Activated CD8-positive, alpha-beta T cell treated with anti-CD3 and anti-CD28 coated beads for 36 hours (primary cell): ENCODE measurements at regions not wholly inside any gene's neighbourhood (a gene's known extent, or its start where the extent isn't known, plus 50 kb on each side); places are given as distances from the start of the nearest gene placed in this dataset.

Experiments used
- ATAC-seq: fragments of 200-7000 bp; cut with Tn5 transposase; one replicate; pipeline ENCODE4 v1.10.0; 2021; ENCODE audit warnings: mild to moderate bottlenecking, moderate library complexity
- CTCF ChIA-PET: fragments of 350-600 bp; sonication (Branson Sonifier 250); formaldehyde crosslinking; loops from one replicate; lab custom pipeline; 2021; ENCODE audit warnings: antibody characterized with exemption; lab: Charles Lee
- POLR2A ChIA-PET: fragments of 350-600 bp; sonication (Branson Sonifier 250); formaldehyde crosslinking; loops from one replicate; lab custom pipeline; 2021; ENCODE audit warnings: antibody characterized with exemption; lab: Charles Lee
- DNase-seq: peaks from one replicate; pipeline ENCODE4 v3.0.0-alpha.2; 2020
- H3K27ac Mint-ChIP-seq: one replicate; pipeline ENCODE4 v1.8.0; 2021; ENCODE audit warnings: mild to moderate bottlenecking, mixed read lengths
- H3K27me3 Mint-ChIP-seq: one replicate; pipeline ENCODE4 v1.8.0; 2021; ENCODE audit warnings: mixed read lengths
- H3K36me3 Mint-ChIP-seq: one replicate; pipeline ENCODE4 v1.8.0; 2021; ENCODE audit warnings: low read depth, mixed read lengths
- H3K4me1 Mint-ChIP-seq: one replicate; pipeline ENCODE4 v1.8.0; 2021; ENCODE audit warnings: low read depth, mixed read lengths
- H3K4me3 Mint-ChIP-seq: one replicate; pipeline ENCODE4 v1.8.0; 2021; ENCODE audit warnings: mild to moderate bottlenecking, moderate library complexity, mixed read lengths
- H3K9me3 Mint-ChIP-seq: one replicate; pipeline ENCODE4 v1.8.0; 2021; ENCODE audit warnings: mixed read lengths
- intact Hi-C: fragments of 100-400 bp; cut with micrococcal nuclease; formaldehyde crosslinking; loops from one replicate; pipeline ENCODE4 v1.10.0; 2022
- TF ChIP-seq, protein P1 (sequence below): fragments of 200-600 bp; IDR thresholded peaks from one replicate; pipeline ENCODE4 v1.8.0; 2022; ENCODE audit warnings: antibody characterized with exemption, mild to moderate bottlenecking

- Mint-ChIP-seq H3K9me3 (no peaks in the 10 kb centered on the region), H3K4me1 (no peaks in the 10 kb centered on the region), H3K36me3 (no peaks in the 10 kb centered on the region), H3K4me3 (no peak overlapping the region), H3K27ac (no peak overlapping the region), H3K27me3 (peaks cover 2% of the 10 kb centered on the region)
- ATAC-seq (no peak), DNase-seq (no peak)
- ChIA-PET POLR2A (no interaction called here), CTCF (no interaction called here)
- TF ChIP-seq, protein P1, sequence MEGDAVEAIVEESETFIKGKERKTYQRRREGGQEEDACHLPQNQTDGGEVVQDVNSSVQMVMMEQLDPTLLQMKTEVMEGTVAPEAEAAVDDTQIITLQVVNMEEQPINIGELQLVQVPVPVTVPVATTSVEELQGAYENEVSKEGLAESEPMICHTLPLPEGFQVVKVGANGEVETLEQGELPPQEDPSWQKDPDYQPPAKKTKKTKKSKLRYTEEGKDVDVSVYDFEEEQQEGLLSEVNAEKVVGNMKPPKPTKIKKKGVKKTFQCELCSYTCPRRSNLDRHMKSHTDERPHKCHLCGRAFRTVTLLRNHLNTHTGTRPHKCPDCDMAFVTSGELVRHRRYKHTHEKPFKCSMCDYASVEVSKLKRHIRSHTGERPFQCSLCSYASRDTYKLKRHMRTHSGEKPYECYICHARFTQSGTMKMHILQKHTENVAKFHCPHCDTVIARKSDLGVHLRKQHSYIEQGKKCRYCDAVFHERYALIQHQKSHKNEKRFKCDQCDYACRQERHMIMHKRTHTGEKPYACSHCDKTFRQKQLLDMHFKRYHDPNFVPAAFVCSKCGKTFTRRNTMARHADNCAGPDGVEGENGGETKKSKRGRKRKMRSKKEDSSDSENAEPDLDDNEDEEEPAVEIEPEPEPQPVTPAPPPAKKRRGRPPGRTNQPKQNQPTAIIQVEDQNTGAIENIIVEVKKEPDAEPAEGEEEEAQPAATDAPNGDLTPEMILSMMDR, result no peak
- intact Hi-C loops, result no loop called here
Observed at GRCh38 chr5:143533978-143534760, 130.7 kb upstream of the NR3C1 start.

GRCh38 chr5:143533475-143533874, 130.0 kb upstream of the NR3C1 start:
- Mint-ChIP-seq H3K27me3 (peaks cover 2% of the 10 kb centered on the region), H3K27ac (no peak overlapping the region), H3K9me3 (no peaks in the 10 kb centered on the region), H3K4me3 (no peak overlapping the region), H3K4me1 (no peaks in the 10 kb centered on the region), H3K36me3 (no peaks in the 10 kb centered on the region)
- intact Hi-C loops, result no loop called here
- DNase-seq (no peak), ATAC-seq (no peak)
- TF ChIP-seq, protein P1, result no peak
- CTCF ChIA-PET, result no interaction called here
- POLR2A ChIA-PET, result no interaction called here

GRCh38 chr5:143527808-143528207, 124.3 kb upstream of the NR3C1 start:
- no peak overlapping the region for H3K27ac Mint-ChIP-seq
- TF ChIP-seq, protein P1, result no peak
- no peaks in the 10 kb centered on the region for H3K4me1 Mint-ChIP-seq
- H3K36me3 Mint-ChIP-seq, result no peaks in the 10 kb centered on the region
- H3K9me3 Mint-ChIP-seq, result no peaks in the 10 kb centered on the region
- ChIA-PET CTCF (no interaction called here), POLR2A (no interaction called here)
- H3K4me3 Mint-ChIP-seq, result no peak overlapping the region
- ATAC-seq (no peak), DNase-seq (no peak)
- no peaks in the 10 kb centered on the region for H3K27me3 Mint-ChIP-seq
- intact Hi-C loops, result no loop called here

- intact Hi-C loops, result no loop called here
- Mint-ChIP-seq H3K27ac (no peak overlapping the region), H3K36me3 (no peaks in the 10 kb centered on the region), H3K4me1 (no peaks in the 10 kb centered on the region), H3K9me3 (no peaks in the 10 kb centered on the region), H3K27me3 (peaks cover 2% of the 10 kb centered on the region), H3K4me3 (no peak overlapping the region)
- POLR2A ChIA-PET, result interaction anchor here (0.8 kb wide), 1 partner anchor 27 kb away, joined by 3 read pairs; no protein-coding TSS in a partner anchor
- TF ChIP-seq, protein P1, result no peak
- ATAC-seq, result no peak
- DNase-seq, result no peak
- CTCF ChIA-PET, result interaction anchor here (1.4 kb wide), 1 partner anchor 300 kb away, joined by 3 read pairs; no protein-coding TSS in a partner anchor
Observed at GRCh38 chr5:143525176-143525575, 121.7 kb upstream of the NR3C1 start.

- no peak for DNase-seq
- H3K27ac Mint-ChIP-seq, result no peak overlapping the region
- POLR2A ChIA-PET, result interaction anchor here (0.8 kb wide), 1 partner anchor 28 kb away, joined by 3 read pairs; no protein-coding TSS in a partner anchor
Observed at GRCh38 chr5:143524338-143524945, 121.0 kb upstream of the NR3C1 start.

More at GRCh38 chr5:143524338-143524945, 121.0 kb upstream of the NR3C1 start:
- intact Hi-C loops, result no loop called here
- TF ChIP-seq, protein P1, result no peak
- Mint-ChIP-seq H3K9me3 (no peaks in the 10 kb centered on the region), H3K36me3 (no peaks in the 10 kb centered on the region), H3K4me3 (no peak overlapping the region), H3K27me3 (peaks cover 2% of the 10 kb centered on the region), H3K4me1 (no peaks in the 10 kb centered on the region)
- CTCF ChIA-PET, result interaction anchor here (1.4 kb wide), 1 partner anchor 300 kb away, joined by 3 read pairs; no protein-coding TSS in a partner anchor
- ATAC-seq, result no peak
